MM.1S (cell line): ENCODE measurements at regions not wholly inside any gene's neighbourhood (a gene's known extent, or its start where the extent isn't known, plus 50 kb on each side); places are given as distances from the start of the nearest gene placed in this dataset.

Source experiments
- DNase-seq: peaks from one replicate; pipeline ENCODE4 v3.0.0-alpha.2; 2015
- H2AFZ ChIP-seq: fragments of 300-600 bp; sonication (generic); 2 replicates; pipeline ENCODE4 v1.6.0; 2016; ENCODE audit warnings: antibody characterized with exemption, low read length
- H3F3A ChIP-seq: fragments of 300-600 bp; sonication (generic); 2 replicates; pipeline ENCODE4 v1.6.1; 2016; ENCODE audit warnings: mild to moderate bottlenecking, antibody characterized with exemption, low read length, moderate library complexity, mixed read lengths; ENCODE audit not compliant: insufficient read depth
- H3K27ac ChIP-seq: fragments of 300-600 bp; sonication (generic); 2 replicates; pipeline ENCODE4 v1.5.1; 2016; ENCODE audit warnings: mild to moderate bottlenecking, low read length
- H3K27me3 ChIP-seq: fragments of 300-600 bp; sonication (generic); replicated peaks from 2 replicates; pipeline ENCODE4 v1.6.0; 2016; ENCODE audit warnings: low read length; ENCODE audit not compliant: insufficient read depth
- H3K36me3 ChIP-seq: fragments of 300-600 bp; sonication (generic); replicated peaks from 2 replicates; pipeline ENCODE4 v1.6.1; 2016; ENCODE audit warnings: mild to moderate bottlenecking, low read length, mixed read lengths; ENCODE audit not compliant: insufficient read depth
- H3K4me1 ChIP-seq: fragments of 300-600 bp; sonication (generic); 2 replicates; pipeline ENCODE4 v1.6.1; 2016; ENCODE audit warnings: low read length, mixed read lengths
- H3K4me2 ChIP-seq: fragments of 300-600 bp; sonication (generic); 2 replicates; pipeline ENCODE4 v1.6.0; 2016; ENCODE audit warnings: low read depth, low read length
- H3K4me3 ChIP-seq: fragments of 300-600 bp; sonication (generic); 2 replicates; pipeline ENCODE4 v1.5.1; 2016; ENCODE audit warnings: low read length, mixed read lengths
- H3K79me2 ChIP-seq: fragments of 300-600 bp; sonication (generic); 2 replicates; pipeline ENCODE4 v1.6.1; 2016; ENCODE audit warnings: mixed run types, low read length, mixed read lengths
- H3K9ac ChIP-seq: fragments of 300-600 bp; sonication (generic); 2 replicates; pipeline ENCODE4 v1.6.1; 2016; ENCODE audit warnings: low read length, mixed read lengths
- H3K9me2 ChIP-seq: fragments of 300-600 bp; sonication (generic); replicated peaks from 2 replicates; pipeline ENCODE4 v1.6.1; 2016; ENCODE audit warnings: mild to moderate bottlenecking, low read length, mixed read lengths; ENCODE audit not compliant: insufficient read depth
- H3K9me3 ChIP-seq: fragments of 300-600 bp; sonication (generic); replicated peaks from 2 replicates; pipeline ENCODE4 v1.6.1; 2016; ENCODE audit warnings: mild to moderate bottlenecking, low read length, mixed read lengths; ENCODE audit not compliant: insufficient read depth
- H4K20me1 ChIP-seq: fragments of 300-600 bp; sonication (generic); 2 replicates; pipeline ENCODE4 v1.6.1; 2016; ENCODE audit warnings: mild to moderate bottlenecking, low read length, moderate library complexity, mixed read lengths; ENCODE audit not compliant: insufficient read depth
- EZH2 ChIP-seq: fragments of 300-600 bp; sonication (generic); optimal IDR thresholded peaks from 2 replicates; pipeline ENCODE3; 2017; ENCODE audit warnings: low read depth, mild to moderate bottlenecking, antibody characterized with exemption, low read length, mixed read lengths
- EZH2phosphoT487 ChIP-seq: fragments of 300-600 bp; sonication (generic); IDR thresholded peaks from 2 replicates; pipeline ENCODE4 v1.6.1; 2018; ENCODE audit warnings: antibody characterized with exemption, low read length
- TF ChIP-seq, protein P1 (sequence below): fragments of 300-600 bp; sonication (generic); IDR thresholded peaks from 2 replicates; pipeline ENCODE4 v1.5.1; 2016; ENCODE audit warnings: antibody characterized with exemption, low read length, mixed read lengths

DNA sequence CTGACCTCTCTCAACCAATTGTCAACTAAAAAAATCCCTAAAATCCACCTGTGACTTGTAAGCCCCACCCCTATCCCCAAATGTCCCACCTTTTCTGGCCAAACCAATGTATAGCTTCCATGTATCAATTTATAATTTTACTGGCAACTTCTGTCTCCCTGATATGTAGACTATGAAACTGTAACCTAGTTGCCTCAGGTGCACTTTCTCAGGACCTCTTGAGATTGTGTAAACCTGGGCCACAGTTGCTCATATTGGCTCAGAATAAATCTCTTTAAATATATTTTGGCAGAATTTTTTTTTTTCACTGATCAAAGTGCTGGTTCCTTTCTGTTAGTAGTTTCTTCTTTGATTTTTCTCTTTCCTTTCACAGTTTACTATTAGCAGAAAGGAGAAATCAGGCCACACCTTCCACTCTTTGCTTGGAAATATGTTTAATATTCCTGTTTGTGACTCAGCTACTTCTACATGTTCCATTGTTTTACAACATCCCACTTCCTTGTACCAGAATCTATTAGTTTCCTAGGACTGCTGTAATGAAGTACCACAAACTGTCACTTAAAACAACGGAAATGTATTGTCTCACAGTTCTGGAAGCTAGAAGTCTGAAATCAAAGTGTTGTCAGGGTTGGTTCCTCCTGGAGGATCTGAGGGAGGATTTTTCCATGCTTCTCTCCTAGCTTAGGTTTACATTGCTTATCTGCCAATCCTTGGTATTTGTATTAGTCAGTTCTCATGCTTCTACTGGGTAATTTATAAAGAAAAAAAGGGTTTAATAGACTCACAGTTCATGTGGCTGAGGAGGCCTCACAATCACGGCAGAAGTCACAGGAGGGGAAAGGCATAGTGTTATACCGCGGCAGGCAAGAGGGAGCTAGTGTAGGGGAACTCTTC is 801.2 kb upstream of the ARPP21 start:
- Histone ChIP-seq H3K4me3 (no peak overlapping the region), H3K9ac (no peak overlapping the region), H3K27me3 (no peaks in the 10 kb centered on the region), H3F3A (no peaks in the 10 kb centered on the region), H3K27ac (no peak overlapping the region), H3K4me2 (no peak overlapping the region), H2AFZ (no peak overlapping the region), H3K36me3 (no peaks in the 10 kb centered on the region), H3K9me3 (no peaks in the 10 kb centered on the region), H3K4me1 (no peaks in the 10 kb centered on the region), H3K9me2 (no peaks in the 10 kb centered on the region), H3K79me2 (no peaks in the 10 kb centered on the region), H4K20me1 (no peaks in the 10 kb centered on the region)
- TF ChIP-seq, protein P1, sequence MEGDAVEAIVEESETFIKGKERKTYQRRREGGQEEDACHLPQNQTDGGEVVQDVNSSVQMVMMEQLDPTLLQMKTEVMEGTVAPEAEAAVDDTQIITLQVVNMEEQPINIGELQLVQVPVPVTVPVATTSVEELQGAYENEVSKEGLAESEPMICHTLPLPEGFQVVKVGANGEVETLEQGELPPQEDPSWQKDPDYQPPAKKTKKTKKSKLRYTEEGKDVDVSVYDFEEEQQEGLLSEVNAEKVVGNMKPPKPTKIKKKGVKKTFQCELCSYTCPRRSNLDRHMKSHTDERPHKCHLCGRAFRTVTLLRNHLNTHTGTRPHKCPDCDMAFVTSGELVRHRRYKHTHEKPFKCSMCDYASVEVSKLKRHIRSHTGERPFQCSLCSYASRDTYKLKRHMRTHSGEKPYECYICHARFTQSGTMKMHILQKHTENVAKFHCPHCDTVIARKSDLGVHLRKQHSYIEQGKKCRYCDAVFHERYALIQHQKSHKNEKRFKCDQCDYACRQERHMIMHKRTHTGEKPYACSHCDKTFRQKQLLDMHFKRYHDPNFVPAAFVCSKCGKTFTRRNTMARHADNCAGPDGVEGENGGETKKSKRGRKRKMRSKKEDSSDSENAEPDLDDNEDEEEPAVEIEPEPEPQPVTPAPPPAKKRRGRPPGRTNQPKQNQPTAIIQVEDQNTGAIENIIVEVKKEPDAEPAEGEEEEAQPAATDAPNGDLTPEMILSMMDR: no peak
- TF ChIP-seq EZH2phosphoT487: no peak
- TF ChIP-seq EZH2: no peak
- no peak for DNase-seq

DNA sequence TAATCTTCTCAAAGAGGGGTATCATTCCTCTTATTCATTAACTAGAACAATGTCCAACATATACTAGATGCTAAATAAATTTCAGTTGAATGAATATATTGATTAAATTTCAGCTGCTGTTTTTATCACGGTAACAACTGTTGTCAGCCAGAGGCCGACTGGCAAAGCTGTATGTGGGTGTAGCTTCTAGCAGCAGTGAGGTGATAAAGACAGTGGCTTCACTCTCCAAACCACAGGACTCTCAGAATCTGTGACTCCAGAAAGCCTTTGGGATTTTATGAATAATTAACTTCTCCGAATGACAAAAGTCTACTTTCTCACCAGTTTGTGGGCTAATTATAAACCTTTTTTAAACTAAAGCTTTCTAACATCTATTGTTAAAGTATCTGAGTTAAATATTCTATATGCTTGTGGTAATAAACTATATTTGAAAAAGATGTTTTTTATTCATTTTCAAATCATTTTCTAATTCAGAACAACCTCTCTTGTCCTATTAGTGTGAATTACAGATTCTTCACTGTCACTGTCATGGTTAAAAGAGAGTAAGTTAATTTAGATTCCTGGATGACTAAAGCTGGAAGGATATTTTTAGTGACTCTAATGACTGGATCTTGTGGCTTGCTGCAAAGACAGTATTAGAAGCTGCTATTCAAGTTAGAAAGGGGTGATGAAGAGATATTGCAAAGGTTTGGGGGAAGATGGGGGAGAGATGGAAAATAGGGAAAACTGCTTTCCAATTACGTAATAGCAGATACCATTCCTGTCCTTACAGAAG is 796.4 kb upstream of the ARPP21 start:
- Histone ChIP-seq H3K9ac (no peak overlapping the region), H3K9me2 (no peaks in the 10 kb centered on the region), H2AFZ (no peak overlapping the region), H3F3A (no peaks in the 10 kb centered on the region), H3K4me3 (no peak overlapping the region), H3K79me2 (no peaks in the 10 kb centered on the region), H3K4me2 (no peak overlapping the region), H4K20me1 (no peaks in the 10 kb centered on the region), H3K9me3 (no peaks in the 10 kb centered on the region), H3K4me1 (no peaks in the 10 kb centered on the region), H3K27ac (no peak overlapping the region), H3K27me3 (no peaks in the 10 kb centered on the region), H3K36me3 (no peaks in the 10 kb centered on the region)
- DNase-seq: no peak
- no peak for TF ChIP-seq EZH2phosphoT487
- no peak for TF ChIP-seq EZH2

DNA sequence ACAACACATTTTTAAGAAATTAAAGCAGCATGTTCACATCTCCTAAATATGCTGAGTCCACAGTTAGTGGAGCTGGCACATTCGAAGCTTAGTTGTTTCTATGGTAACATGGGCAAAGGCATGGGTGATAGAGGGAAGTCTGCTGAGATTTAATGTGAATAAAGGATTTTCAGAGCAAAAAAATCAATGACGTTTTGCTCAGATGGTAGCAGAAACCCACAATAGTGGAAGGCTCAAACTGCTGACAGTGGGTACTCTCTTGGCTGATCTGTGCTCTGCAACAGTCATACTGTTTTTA is 795.1 kb upstream of the ARPP21 start:
- Histone ChIP-seq H3K4me2 (no peak overlapping the region), H3K9me3 (no peaks in the 10 kb centered on the region), H4K20me1 (no peaks in the 10 kb centered on the region), H3K27ac (no peak overlapping the region), H3K4me1 (no peaks in the 10 kb centered on the region), H3K4me3 (no peak overlapping the region), H3K9ac (no peak overlapping the region), H3K79me2 (no peaks in the 10 kb centered on the region), H3K9me2 (no peaks in the 10 kb centered on the region), H3F3A (no peaks in the 10 kb centered on the region), H2AFZ (no peak overlapping the region), H3K27me3 (no peaks in the 10 kb centered on the region), H3K36me3 (no peaks in the 10 kb centered on the region)
- no peak for DNase-seq
- TF ChIP-seq, protein P1: no peak
- TF ChIP-seq EZH2phosphoT487: no peak
- TF ChIP-seq EZH2: no peak

DNA sequence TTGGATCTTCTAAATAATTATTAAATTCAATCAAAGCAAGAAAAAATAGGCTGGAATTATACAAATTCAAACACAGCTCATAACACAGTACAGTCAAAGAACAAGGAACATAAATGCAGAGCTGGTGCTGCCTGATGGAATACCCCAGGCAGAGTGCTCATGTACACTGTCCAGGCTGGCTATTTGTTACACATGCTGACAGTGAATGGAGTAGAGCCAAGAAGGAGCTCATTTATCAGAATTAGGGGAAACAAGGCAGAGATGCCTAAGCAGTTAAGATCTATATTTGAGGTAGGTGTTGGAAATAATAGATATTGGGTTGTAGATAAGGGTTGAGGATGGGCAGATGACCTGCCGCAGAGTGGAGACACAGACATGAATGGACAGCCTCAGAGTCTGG is 788.2 kb upstream of the ARPP21 start:
- H3K4me1 ChIP-seq: no peaks in the 10 kb centered on the region
- H4K20me1 ChIP-seq: no peaks in the 10 kb centered on the region
- no peak overlapping the region for H3K27ac ChIP-seq
- H3K9ac ChIP-seq: no peak overlapping the region
- H3K27me3 ChIP-seq: no peaks in the 10 kb centered on the region
- no peaks in the 10 kb centered on the region for H3K79me2 ChIP-seq
- no peak overlapping the region for H3K4me3 ChIP-seq
- no peak overlapping the region for H2AFZ ChIP-seq
- H3K9me3 ChIP-seq: no peaks in the 10 kb centered on the region
- DNase-seq: no peak
- H3K4me2 ChIP-seq: no peak overlapping the region
- H3K36me3 ChIP-seq: no peaks in the 10 kb centered on the region
- TF ChIP-seq, protein P1: no peak
- TF ChIP-seq EZH2phosphoT487 (no peak), EZH2 (no peak)
- H3F3A ChIP-seq: no peaks in the 10 kb centered on the region
- no peaks in the 10 kb centered on the region for H3K9me2 ChIP-seq
